Endothelial cell (in vitro differentiated cells): ENCODE measurements at regions not wholly inside any gene's neighbourhood (a gene's known extent, or its start where the extent isn't known, plus 50 kb on each side); places are given as distances from the start of the nearest gene placed in this dataset.

Source experiments
- DNase-seq: peaks from one replicate; pipeline ENCODE4 v3.0.0; 2021; ENCODE audit warnings: low spot score
- H3K27ac Mint-ChIP-seq: one replicate; pipeline ENCODE4 v1.8.0; 2021; ENCODE audit warnings: mixed read lengths, inconsistent platforms; ENCODE audit not compliant: unreplicated experiment
- H3K27me3 Mint-ChIP-seq: one replicate; pipeline ENCODE4 v1.8.0; 2021; ENCODE audit warnings: mild to moderate bottlenecking, moderate library complexity, mixed read lengths, inconsistent platforms; ENCODE audit not compliant: unreplicated experiment
- H3K36me3 Mint-ChIP-seq: one replicate; pipeline ENCODE4 v1.8.0; 2021; ENCODE audit warnings: mild to moderate bottlenecking, low read depth, mixed read lengths, inconsistent platforms; ENCODE audit not compliant: unreplicated experiment
- H3K4me1 Mint-ChIP-seq: one replicate; pipeline ENCODE4 v1.8.0; 2021; ENCODE audit warnings: mild to moderate bottlenecking, mixed read lengths, inconsistent platforms; ENCODE audit not compliant: unreplicated experiment
- H3K4me3 Mint-ChIP-seq: one replicate; pipeline ENCODE4 v1.8.0; 2021; ENCODE audit warnings: mild to moderate bottlenecking, mixed read lengths, inconsistent platforms; ENCODE audit not compliant: unreplicated experiment
- H3K9me3 Mint-ChIP-seq: one replicate; pipeline ENCODE4 v1.8.0; 2021; ENCODE audit warnings: mixed read lengths, inconsistent platforms; ENCODE audit not compliant: unreplicated experiment
- CTCF ChIP-seq: fragments of 200-600 bp; sonication (generic); IDR thresholded peaks from one replicate; pipeline ENCODE4 v1.5.0; 2021; ENCODE audit warnings: antibody characterized with exemption; ENCODE audit not compliant: unreplicated experiment

- no peaks in the 10 kb centered on the region for H3K4me1 Mint-ChIP-seq
- no peaks in the 10 kb centered on the region for H3K27me3 Mint-ChIP-seq
- no peak overlapping the region for H3K27ac Mint-ChIP-seq
- H3K36me3 Mint-ChIP-seq: no peaks in the 10 kb centered on the region
- no peak overlapping the region for H3K4me3 Mint-ChIP-seq
- no peaks in the 10 kb centered on the region for H3K9me3 Mint-ChIP-seq
- no peak for TF ChIP-seq CTCF
- DNase-seq: no peak
Measured at GRCh38 chr20:52616629-52617028, 355.5 kb upstream of the TSHZ2 start.

GRCh38 chr20:52614051-52614863 is 357.9 kb upstream of the TSHZ2 start:
- H3K27me3 Mint-ChIP-seq: no peaks in the 10 kb centered on the region
- H3K4me3 Mint-ChIP-seq: no peak overlapping the region
- no peaks in the 10 kb centered on the region for H3K9me3 Mint-ChIP-seq
- H3K4me1 Mint-ChIP-seq: no peaks in the 10 kb centered on the region
- TF ChIP-seq CTCF: no peak
- DNase-seq: no peak
- no peak overlapping the region for H3K27ac Mint-ChIP-seq
- H3K36me3 Mint-ChIP-seq: no peaks in the 10 kb centered on the region

- no peak for DNase-seq
- Mint-ChIP-seq H3K36me3 (no peaks in the 10 kb centered on the region), H3K27ac (no peak overlapping the region), H3K4me1 (no peaks in the 10 kb centered on the region), H3K9me3 (no peaks in the 10 kb centered on the region), H3K27me3 (no peaks in the 10 kb centered on the region), H3K4me3 (no peak overlapping the region)
- TF ChIP-seq CTCF: no peak
Measured at GRCh38 chr20:52612046-52612632, 360.0 kb upstream of the TSHZ2 start.

- H3K9me3 Mint-ChIP-seq: no peaks in the 10 kb centered on the region
- no peaks in the 10 kb centered on the region for H3K27me3 Mint-ChIP-seq
- no peak for TF ChIP-seq CTCF
- no peaks in the 10 kb centered on the region for H3K36me3 Mint-ChIP-seq
- no peaks in the 10 kb centered on the region for H3K4me1 Mint-ChIP-seq
- no peak overlapping the region for H3K4me3 Mint-ChIP-seq
- H3K27ac Mint-ChIP-seq: no peak overlapping the region
- no peak for DNase-seq
Measured at GRCh38 chr20:52610749-52611148, 361.4 kb upstream of the TSHZ2 start.

- Mint-ChIP-seq H3K36me3 (no peaks in the 10 kb centered on the region), H3K4me3 (no peak overlapping the region), H3K27ac (no peak overlapping the region), H3K27me3 (peaks cover 3% of the 10 kb centered on the region), H3K4me1 (no peaks in the 10 kb centered on the region), H3K9me3 (peaks cover 5% of the 10 kb centered on the region)
- no peak for DNase-seq
- TF ChIP-seq CTCF: no peak
Measured at GRCh38 chr20:52601295-52601971, 370.7 kb upstream of the TSHZ2 start.
